Muscle of back (tissue), 3 donors: ENCODE measurements at regions not wholly inside any gene's neighbourhood (a gene's known extent, or its start where the extent isn't known, plus 50 kb on each side); places are given as distances from the start of the nearest gene placed in this dataset.
"Not testable (repeated sequence)": the region's sequence is repeated elsewhere in the genome, so short reads cannot be mapped to it uniquely, and the experiment has no call there.

ENCODE experiments used
- DNase-seq, 3 donors: peaks; one replicate each; pipeline versions ENCODE4 v3.0.0 to v3.0.0-alpha.2; 2013

GRCh38 chr1:224791362-224791941, 138.0 kb upstream of the DNAH14 start:
- DNase-seq = no peak

- no peak for DNase-seq
These were observed 133.9 kb upstream of the DNAH14 start for GRCh38 chr1:224795591-224795990.

GRCh38 chr1:224799083-224799482, 130.4 kb upstream of the DNAH14 start:
- no peak for DNase-seq

- no peak for DNase-seq
These were observed 128.9 kb upstream of the DNAH14 start for GRCh38 chr1:224800486-224801119.

GRCh38 chr1:224801844-224802490, 127.5 kb upstream of the DNAH14 start:
- no peak for DNase-seq

- DNase-seq = no peak
These were observed 126.9 kb upstream of the DNAH14 start for GRCh38 chr1:224802617-224803016.

GRCh38 chr1:224804220-224804619, 125.3 kb upstream of the DNAH14 start:
- no peak for DNase-seq

GRCh38 chr1:224805889-224806288, 123.6 kb upstream of the DNAH14 start:
- DNase-seq = no peak

- no peak for DNase-seq
These were observed 120.3 kb upstream of the DNAH14 start for GRCh38 chr1:224809137-224809536.

- DNase-seq = no peak
These were observed 119.9 kb upstream of the DNAH14 start for GRCh38 chr1:224809613-224810012.

- DNase-seq = no peak
These were observed 117.9 kb upstream of the DNAH14 start for GRCh38 chr1:224811564-224811963.

GRCh38 chr1:224815647-224816046, 113.8 kb upstream of the DNAH14 start:
- no peak for DNase-seq

GRCh38 chr1:224816062-224816461, 113.4 kb upstream of the DNAH14 start:
- no peak for DNase-seq

GRCh38 chr1:224817382-224817781, 112.1 kb upstream of the DNAH14 start:
- no peak for DNase-seq

GRCh38 chr1:224819861-224820260, 109.6 kb upstream of the DNAH14 start:
- DNase-seq = no peak

GRCh38 chr1:224820341-224820740, 109.1 kb upstream of the DNAH14 start:
- no peak for DNase-seq

GRCh38 chr1:224821751-224822150, 107.7 kb upstream of the DNAH14 start:
- DNase-seq = not testable (repeated sequence)

- DNase-seq = no peak
These were observed 103.9 kb upstream of the DNAH14 start for GRCh38 chr1:224825525-224826000.

- DNase-seq = no peak
These were observed 100.8 kb upstream of the DNAH14 start for GRCh38 chr1:224828691-224829090.

- no peak for DNase-seq
These were observed 98.0 kb upstream of the DNAH14 start for GRCh38 chr1:224831501-224831900.

GRCh38 chr1:224839648-224840300, 89.7 kb upstream of the DNAH14 start:
- DNase-seq = not testable (repeated sequence)

GRCh38 chr1:224841803-224842202, 87.7 kb upstream of the DNAH14 start:
- DNase-seq = not testable (repeated sequence)
